ENCODE measurements at regions not wholly inside any gene's neighbourhood (a gene's known extent, or its start where the extent isn't known, plus 50 kb on each side); places are given as distances from the start of the nearest gene placed in this dataset.

GRCh38 chr16:73275448-73275847 lies 227.5 kb upstream of the ZFHX3 start:
- TF ChIP-seq, protein P1, sequence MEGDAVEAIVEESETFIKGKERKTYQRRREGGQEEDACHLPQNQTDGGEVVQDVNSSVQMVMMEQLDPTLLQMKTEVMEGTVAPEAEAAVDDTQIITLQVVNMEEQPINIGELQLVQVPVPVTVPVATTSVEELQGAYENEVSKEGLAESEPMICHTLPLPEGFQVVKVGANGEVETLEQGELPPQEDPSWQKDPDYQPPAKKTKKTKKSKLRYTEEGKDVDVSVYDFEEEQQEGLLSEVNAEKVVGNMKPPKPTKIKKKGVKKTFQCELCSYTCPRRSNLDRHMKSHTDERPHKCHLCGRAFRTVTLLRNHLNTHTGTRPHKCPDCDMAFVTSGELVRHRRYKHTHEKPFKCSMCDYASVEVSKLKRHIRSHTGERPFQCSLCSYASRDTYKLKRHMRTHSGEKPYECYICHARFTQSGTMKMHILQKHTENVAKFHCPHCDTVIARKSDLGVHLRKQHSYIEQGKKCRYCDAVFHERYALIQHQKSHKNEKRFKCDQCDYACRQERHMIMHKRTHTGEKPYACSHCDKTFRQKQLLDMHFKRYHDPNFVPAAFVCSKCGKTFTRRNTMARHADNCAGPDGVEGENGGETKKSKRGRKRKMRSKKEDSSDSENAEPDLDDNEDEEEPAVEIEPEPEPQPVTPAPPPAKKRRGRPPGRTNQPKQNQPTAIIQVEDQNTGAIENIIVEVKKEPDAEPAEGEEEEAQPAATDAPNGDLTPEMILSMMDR (IDR thresholded peaks at IDR 0.05; ENCODE audit: poor library complexity) = no peak
- no peak for TF ChIP-seq EZH2phosphoT487 (IDR thresholded peaks at IDR 0.05; ENCODE audit: low read depth, severe bottlenecking, unreplicated experiment)
